Keratinocyte (primary cell): ENCODE measurements at regions not wholly inside any gene's neighbourhood (a gene's known extent, or its start where the extent isn't known, plus 50 kb on each side); places are given as distances from the start of the nearest gene placed in this dataset.

Experiments used
- DNase-seq: peaks from one replicate; pipeline ENCODE4 v3.0.0-alpha.2; 2011; ENCODE audit warnings: low read depth, missing footprints, low spot score
- FAIRE-seq: peaks from 2 replicates; lab custom pipeline; 2011; peaks lifted over from hg19 to GRCh38; lab: Jason Lieb, UNC
- H2AFZ ChIP-seq: 2 replicates; pipeline ENCODE4 v1.6.0; 2012; ENCODE audit warnings: low read length, control low read depth, inconsistent platforms; ENCODE audit not compliant: control insufficient read depth
- H3K27ac ChIP-seq: 2 replicates; pipeline ENCODE4 v1.5.1; 2011; ENCODE audit warnings: low read length; ENCODE audit not compliant: control insufficient read depth, insufficient read depth
- H3K27me3 ChIP-seq: 3 replicates; pipeline ENCODE4 v1.6.0; 2011; ENCODE audit warnings: low read length; ENCODE audit not compliant: control insufficient read depth, insufficient read depth; ENCODE audit errors: extremely low read depth
- H3K36me3 ChIP-seq, 2 experiments: 2 replicates in 1 of 2; 3 replicates in 1 of 2; pipeline ENCODE4 v1.5.1; 2011; ENCODE audit warnings: low read length in 2 of 2, mild to moderate bottlenecking in 1 of 2; ENCODE audit not compliant: control insufficient read depth in 2 of 2, insufficient read depth in 2 of 2; ENCODE audit errors: extremely low read depth in 1 of 2
- H3K4me1 ChIP-seq: 3 replicates; pipeline ENCODE4 v1.5.1; 2011; ENCODE audit warnings: low read length; ENCODE audit not compliant: control insufficient read depth, insufficient read depth; ENCODE audit errors: extremely low read depth
- H3K4me2 ChIP-seq: 3 replicates; pipeline ENCODE4 v1.6.0; 2011; ENCODE audit warnings: low read depth, low read length; ENCODE audit not compliant: control insufficient read depth, insufficient read depth; ENCODE audit errors: extremely low read depth
- H3K4me3 ChIP-seq, 3 experiments: fragments of 200-600 bp in 1 of 3; sonication (generic) in 1 of 3; 2 replicates in 2 of 3; 3 replicates in 1 of 3; pipeline ENCODE4 v1.5.1; 2011 to 2016; ENCODE audit warnings: low read length in 3 of 3, mild to moderate bottlenecking in 3 of 3, control low read depth in 2 of 3, inconsistent platforms in 1 of 3, low read depth in 1 of 3, mixed read lengths in 1 of 3, mixed run types in 1 of 3, moderate library complexity in 1 of 3; ENCODE audit not compliant: control insufficient read depth in 2 of 3, insufficient read depth in 2 of 3; ENCODE audit errors: extremely low read depth in 1 of 3
- H3K79me2 ChIP-seq: 2 replicates; pipeline ENCODE4 v1.6.0; 2012; ENCODE audit warnings: low read length; ENCODE audit not compliant: control insufficient read depth, insufficient read depth
- H3K9ac ChIP-seq: 3 replicates; pipeline ENCODE4 v1.6.0; 2011; ENCODE audit warnings: low read length; ENCODE audit not compliant: control insufficient read depth, insufficient read depth; ENCODE audit errors: extremely low read depth
- H3K9me1 ChIP-seq: 3 replicates; pipeline ENCODE4 v1.6.0; 2011; ENCODE audit warnings: low read length; ENCODE audit not compliant: control insufficient read depth, insufficient read depth; ENCODE audit errors: extremely low read depth
- H3K9me3 ChIP-seq: 2 replicates; pipeline ENCODE4 v1.5.1; 2012; ENCODE audit warnings: low read depth, low read length; ENCODE audit not compliant: control insufficient read depth
- H4K20me1 ChIP-seq: 3 replicates; pipeline ENCODE4 v1.6.0; 2011; ENCODE audit warnings: low read length; ENCODE audit not compliant: control insufficient read depth, insufficient read depth; ENCODE audit errors: extremely low read depth
- EZH2 ChIP-seq: IDR thresholded peaks from one replicate; pipeline ENCODE4 v1.6.1; 2012; ENCODE audit warnings: inconsistent platforms, mild to moderate bottlenecking, low read length, moderate library complexity
- dilution Hi-C: fragments of 300-500 bp; cut with MboI; formaldehyde crosslinking; loops from one replicate; pipeline ENCODE4 v1.7.0; 2020; ENCODE audit warnings: low sequenced_read_pairs; ENCODE audit not compliant: extremely low pct_ligation_motif_present
- TF ChIP-seq, protein P1 (sequence below), 3 experiments: IDR thresholded peaks in 1 of 3; conservative IDR thresholded peaks in 1 of 3; optimal IDR thresholded peaks in 1 of 3; 2 replicates in 2 of 3; 3 replicates in 1 of 3; pipeline versions ENCODE3 to v1.5.1; 2011; ENCODE audit warnings: low read length in 3 of 3, mild to moderate bottlenecking in 3 of 3, moderate library complexity in 2 of 3, control low read depth in 1 of 3, inconsistent platforms in 1 of 3; ENCODE audit not compliant: insufficient read depth in 2 of 3; ENCODE audit errors: extremely low read depth in 1 of 3

GRCh38 chr9:86598411-86599239, 244.4 kb upstream of the TUT7 start:
- Histone ChIP-seq H3K4me1 (peaks cover 17% of the 10 kb centered on the region), H2AFZ (no peak overlapping the region), H3K4me2 (no peak overlapping the region), H3K27ac (no peak overlapping the region), H3K9me3 (no peaks in the 10 kb centered on the region), H3K9ac (no peak overlapping the region), H3K79me2 (no peaks in the 10 kb centered on the region), H3K27me3 (no peaks in the 10 kb centered on the region), H3K4me3 (no peak overlapping the region), H3K9me1 (no peaks in the 10 kb centered on the region), H3K36me3 (no peaks in the 10 kb centered on the region), H4K20me1 (no peaks in the 10 kb centered on the region)
- no peak for FAIRE-seq
- no peak for TF ChIP-seq EZH2
- TF ChIP-seq, protein P1, sequence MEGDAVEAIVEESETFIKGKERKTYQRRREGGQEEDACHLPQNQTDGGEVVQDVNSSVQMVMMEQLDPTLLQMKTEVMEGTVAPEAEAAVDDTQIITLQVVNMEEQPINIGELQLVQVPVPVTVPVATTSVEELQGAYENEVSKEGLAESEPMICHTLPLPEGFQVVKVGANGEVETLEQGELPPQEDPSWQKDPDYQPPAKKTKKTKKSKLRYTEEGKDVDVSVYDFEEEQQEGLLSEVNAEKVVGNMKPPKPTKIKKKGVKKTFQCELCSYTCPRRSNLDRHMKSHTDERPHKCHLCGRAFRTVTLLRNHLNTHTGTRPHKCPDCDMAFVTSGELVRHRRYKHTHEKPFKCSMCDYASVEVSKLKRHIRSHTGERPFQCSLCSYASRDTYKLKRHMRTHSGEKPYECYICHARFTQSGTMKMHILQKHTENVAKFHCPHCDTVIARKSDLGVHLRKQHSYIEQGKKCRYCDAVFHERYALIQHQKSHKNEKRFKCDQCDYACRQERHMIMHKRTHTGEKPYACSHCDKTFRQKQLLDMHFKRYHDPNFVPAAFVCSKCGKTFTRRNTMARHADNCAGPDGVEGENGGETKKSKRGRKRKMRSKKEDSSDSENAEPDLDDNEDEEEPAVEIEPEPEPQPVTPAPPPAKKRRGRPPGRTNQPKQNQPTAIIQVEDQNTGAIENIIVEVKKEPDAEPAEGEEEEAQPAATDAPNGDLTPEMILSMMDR (optimal IDR thresholded peaks at IDR 0.05 in 1 of 3, IDR thresholded peaks at IDR 0.05 in 1 of 3, conservative IDR thresholded peaks at IDR 0.05 in 1 of 3; ENCODE audit: extremely low read depth in 1 of 3, insufficient read depth in 2 of 3, low read length in 3 of 3), result no peak
- no peak for DNase-seq
- dilution Hi-C loops, result no loop called here

GRCh38 chr9:86594724-86595123, 240.5 kb upstream of the TUT7 start:
- H3K9me3 ChIP-seq, result no peaks in the 10 kb centered on the region
- H3K79me2 ChIP-seq, result no peaks in the 10 kb centered on the region
- no peak for FAIRE-seq
- H3K9ac ChIP-seq, result no peak overlapping the region
- no peak overlapping the region for H3K27ac ChIP-seq
- H3K4me1 ChIP-seq, result no peaks in the 10 kb centered on the region
- no peak for TF ChIP-seq EZH2
- TF ChIP-seq, protein P1 (optimal IDR thresholded peaks at IDR 0.05 in 1 of 3, IDR thresholded peaks at IDR 0.05 in 1 of 3, conservative IDR thresholded peaks at IDR 0.05 in 1 of 3; ENCODE audit: extremely low read depth in 1 of 3, insufficient read depth in 2 of 3, low read length in 3 of 3), result no peak
- no peaks in the 10 kb centered on the region for H3K27me3 ChIP-seq
- no peak for DNase-seq
- no peaks in the 10 kb centered on the region for H3K36me3 ChIP-seq
- H3K4me2 ChIP-seq, result no peak overlapping the region
- H2AFZ ChIP-seq, result no peak overlapping the region
- no peak overlapping the region for H3K4me3 ChIP-seq
- dilution Hi-C loops, result no loop called here
- H3K9me1 ChIP-seq, result no peaks in the 10 kb centered on the region
- H4K20me1 ChIP-seq, result no peaks in the 10 kb centered on the region
